D721Med (cell line): ENCODE measurements at regions not wholly inside any gene's neighbourhood (a gene's known extent, or its start where the extent isn't known, plus 50 kb on each side); places are given as distances from the start of the nearest gene placed in this dataset.
A peak's percentile ranks its signal among the peaks of the same experiment; 100 is the strongest.
"Not testable (repeated sequence)": the region's sequence is repeated elsewhere in the genome, so short reads cannot be mapped to it uniquely, and the experiment has no call there.

ENCODE experiments used
- DNase-seq: peaks from one replicate; pipeline ENCODE4 v3.0.0; 2011; ENCODE audit warnings: low spot score; ENCODE audit not compliant: insufficient read length
- FAIRE-seq: peaks from 2 replicates; lab custom pipeline; 2011; peaks lifted over from hg19 to GRCh38; lab: Jason Lieb, UNC
- CTCF ChIP-seq: IDR thresholded peaks from 2 replicates; pipeline ENCODE4 v1.5.1; 2012; ENCODE audit warnings: mild to moderate bottlenecking, control low read depth; ENCODE audit not compliant: insufficient read depth; ENCODE audit errors: missing control alignments

GRCh38 chrX:44747969-44748368, 95.9 kb upstream of the DUSP21 start:
- no peak for TF ChIP-seq CTCF
- peak; percentile 16 for DNase-seq
- peak; percentile 16 for FAIRE-seq

GRCh38 chrX:44747317-44747716, 96.5 kb upstream of the DUSP21 start:
- peak; percentile 89 for FAIRE-seq
- DNase-seq: no peak
- no peak for TF ChIP-seq CTCF

- peak; percentile 48 for FAIRE-seq
- no peak for DNase-seq
These were observed 99.0 kb upstream of the DUSP21 start for GRCh38 chrX:44744799-44745198.

GRCh38 chrX:44742480-44743155, 101.2 kb upstream of the DUSP21 start:
- no peak for TF ChIP-seq CTCF
- FAIRE-seq (no peak), DNase-seq (no peak)

More at GRCh38 chrX:44744799-44745198, 99.0 kb upstream of the DUSP21 start:
- no peak for TF ChIP-seq CTCF

- FAIRE-seq, DNase-seq: not testable (repeated sequence)
These were observed 102.0 kb upstream of the DUSP21 start for GRCh38 chrX:44741859-44742258.

GRCh38 chrX:44741458-44741857, 102.4 kb upstream of the DUSP21 start:
- not testable (repeated sequence) for DNase-seq, FAIRE-seq

GRCh38 chrX:44735498-44735897, 108.3 kb upstream of the DUSP21 start:
- FAIRE-seq (no peak), DNase-seq (no peak)
- TF ChIP-seq CTCF: no peak

GRCh38 chrX:44733931-44734330, 109.9 kb upstream of the DUSP21 start:
- DNase-seq (no peak), FAIRE-seq (no peak)
- TF ChIP-seq CTCF: no peak
